ENCODE measurements at regions not wholly inside any gene's neighbourhood (a gene's known extent, or its start where the extent isn't known, plus 50 kb on each side); places are given as distances from the start of the nearest gene placed in this dataset.

GRCh38 chr2:151166410-151166809 is 95.3 kb downstream of the RBM43 start:
- no peak overlapping the region for H2AFZ ChIP-seq (ENCODE audit: low read depth, low read length)
- H3K79me2 ChIP-seq (ENCODE audit: low read length), result no peaks in the 10 kb centered on the region

GRCh38 chr2:151165105-151165684 is 96.5 kb downstream of the RBM43 start:
- Histone ChIP-seq H3K9ac (ENCODE audit: low read length) (no peak overlapping the region), H3K4me3 (ENCODE audit: low read length) (no peak overlapping the region), H3K27me3 (ENCODE audit: low read depth, low read length) (no peaks in the 10 kb centered on the region), H3K27ac (ENCODE audit: low read length) (no peak overlapping the region), H3K9me3 (ENCODE audit: insufficient read depth, low read length) (no peaks in the 10 kb centered on the region), H3K4me2 (ENCODE audit: low read length) (no peak overlapping the region), H3K79me2 (ENCODE audit: low read length) (no peaks in the 10 kb centered on the region), H2AFZ (ENCODE audit: low read depth, low read length) (no peak overlapping the region), H3K4me1 (ENCODE audit: low read length) (no peaks in the 10 kb centered on the region), H4K20me1 (ENCODE audit: insufficient read depth, low read length) (no peaks in the 10 kb centered on the region), H3K36me3 (replicated peaks; ENCODE audit: low read depth, low read length) (no peaks in the 10 kb centered on the region)
- TF ChIP-seq CTCF (IDR thresholded peaks at IDR 0.05; ENCODE audit: low read depth, low read length), result no peak
- no peak for TF ChIP-seq EZH2phosphoT487 (IDR thresholded peaks at IDR 0.05; ENCODE audit: low read depth)

More at GRCh38 chr2:151166410-151166809, 95.3 kb downstream of the RBM43 start:
- H3K27ac ChIP-seq (ENCODE audit: low read length), result no peak overlapping the region
- H3K4me1 ChIP-seq (ENCODE audit: low read length), result no peaks in the 10 kb centered on the region
- no peaks in the 10 kb centered on the region for H4K20me1 ChIP-seq (ENCODE audit: insufficient read depth, low read length)
- no peaks in the 10 kb centered on the region for H3K36me3 ChIP-seq (replicated peaks; ENCODE audit: low read depth, low read length)
- no peak overlapping the region for H3K9ac ChIP-seq (ENCODE audit: low read length)
- H3K4me3 ChIP-seq (ENCODE audit: low read length), result no peak overlapping the region
- no peaks in the 10 kb centered on the region for H3K27me3 ChIP-seq (ENCODE audit: low read depth, low read length)
- no peak overlapping the region for H3K4me2 ChIP-seq (ENCODE audit: low read length)
- H3K9me3 ChIP-seq (ENCODE audit: insufficient read depth, low read length), result no peaks in the 10 kb centered on the region
- TF ChIP-seq EZH2phosphoT487 (IDR thresholded peaks at IDR 0.05; ENCODE audit: low read depth) (no peak), CTCF (IDR thresholded peaks at IDR 0.05; ENCODE audit: low read depth, low read length) (no peak)

GRCh38 chr2:151161821-151162551 is 99.7 kb downstream of the RBM43 start:
- Histone ChIP-seq H4K20me1 (ENCODE audit: insufficient read depth, low read length) (no peaks in the 10 kb centered on the region), H2AFZ (ENCODE audit: low read depth, low read length) (no peak overlapping the region), H3K9ac (ENCODE audit: low read length) (no peak overlapping the region), H3K27me3 (ENCODE audit: low read depth, low read length) (no peaks in the 10 kb centered on the region), H3K79me2 (ENCODE audit: low read length) (no peaks in the 10 kb centered on the region), H3K36me3 (replicated peaks; ENCODE audit: low read depth, low read length) (no peaks in the 10 kb centered on the region), H3K4me2 (ENCODE audit: low read length) (no peak overlapping the region), H3K4me3 (ENCODE audit: low read length) (no peak overlapping the region), H3K9me3 (ENCODE audit: insufficient read depth, low read length) (no peaks in the 10 kb centered on the region), H3K27ac (ENCODE audit: low read length) (no peak overlapping the region), H3K4me1 (ENCODE audit: low read length) (no peaks in the 10 kb centered on the region)
- no peak for TF ChIP-seq EZH2phosphoT487 (IDR thresholded peaks at IDR 0.05; ENCODE audit: low read depth)
- peak; percentile 35; the same call in 1 of the 2 replicates for TF ChIP-seq CTCF (IDR thresholded peaks at IDR 0.05; ENCODE audit: low read depth, low read length)

GRCh38 chr2:151159109-151159662 is 102.5 kb downstream of the RBM43 start:
- H3K9me3 ChIP-seq (ENCODE audit: insufficient read depth, low read length), result no peaks in the 10 kb centered on the region
- no peaks in the 10 kb centered on the region for H3K36me3 ChIP-seq (replicated peaks; ENCODE audit: low read depth, low read length)
- H3K4me3 ChIP-seq (ENCODE audit: low read length), result no peak overlapping the region
- no peak for TF ChIP-seq EZH2phosphoT487 (IDR thresholded peaks at IDR 0.05; ENCODE audit: low read depth)
- TF ChIP-seq CTCF (IDR thresholded peaks at IDR 0.05; ENCODE audit: low read depth, low read length), result no peak
- H3K27ac ChIP-seq (ENCODE audit: low read length), result no peak overlapping the region
- H3K79me2 ChIP-seq (ENCODE audit: low read length), result no peaks in the 10 kb centered on the region
- no peaks in the 10 kb centered on the region for H4K20me1 ChIP-seq (ENCODE audit: insufficient read depth, low read length)
- H3K4me2 ChIP-seq (ENCODE audit: low read length), result no peak overlapping the region
- no peaks in the 10 kb centered on the region for H3K4me1 ChIP-seq (ENCODE audit: low read length)
- H2AFZ ChIP-seq (ENCODE audit: low read depth, low read length), result no peak overlapping the region
- H3K27me3 ChIP-seq (ENCODE audit: low read depth, low read length), result peaks cover 3% of the 10 kb centered on the region; the same call in 1 of the 2 replicates
- H3K9ac ChIP-seq (ENCODE audit: low read length), result no peak overlapping the region

Data from OCI-LY3 (cell line).